NCI-H2029 treated with DMSO at 0.1 percent for 48 hours (cell line): ENCODE measurements at regions not wholly inside any gene's neighbourhood (a gene's known extent, or its start where the extent isn't known, plus 50 kb on each side); places are given as distances from the start of the nearest gene placed in this dataset.

Source experiments
- DNase-seq: peaks from one replicate; lab custom pipeline; 2025; lab: John Stamatoyannopoulos, UW

GRCh38 chr6:165821754-165822153, 158.7 kb upstream of the PDE10A start:
- DNase-seq: no peak

GRCh38 chr6:165820934-165821333, 157.9 kb upstream of the PDE10A start:
- peak; percentile 50 for DNase-seq

GRCh38 chr6:165820407-165820806, 157.4 kb upstream of the PDE10A start:
- peak; percentile 50 for DNase-seq

- no peak for DNase-seq
Observed at GRCh38 chr6:165819394-165819793, 156.4 kb upstream of the PDE10A start.

DNA sequence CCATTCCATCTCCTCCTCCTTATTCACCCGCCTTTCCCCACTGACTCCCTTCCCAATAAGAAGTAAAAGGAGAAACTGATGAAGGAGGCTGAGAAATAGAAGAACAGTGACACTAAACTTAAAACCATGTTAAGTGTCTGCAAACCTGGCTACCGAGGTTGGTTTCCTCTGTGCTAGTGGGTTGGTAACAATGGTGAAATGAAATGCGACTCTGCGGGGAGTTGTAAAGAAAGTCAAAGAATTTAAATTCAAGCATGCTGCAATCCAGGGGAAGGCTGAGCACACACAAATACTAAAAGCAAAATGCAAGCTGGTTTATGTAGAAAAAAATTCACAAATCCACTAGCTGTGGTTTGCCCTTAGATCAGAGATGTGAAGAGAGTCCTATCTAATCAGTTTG, 155.2 kb upstream of the PDE10A start:
- DNase-seq: no peak

DNA sequence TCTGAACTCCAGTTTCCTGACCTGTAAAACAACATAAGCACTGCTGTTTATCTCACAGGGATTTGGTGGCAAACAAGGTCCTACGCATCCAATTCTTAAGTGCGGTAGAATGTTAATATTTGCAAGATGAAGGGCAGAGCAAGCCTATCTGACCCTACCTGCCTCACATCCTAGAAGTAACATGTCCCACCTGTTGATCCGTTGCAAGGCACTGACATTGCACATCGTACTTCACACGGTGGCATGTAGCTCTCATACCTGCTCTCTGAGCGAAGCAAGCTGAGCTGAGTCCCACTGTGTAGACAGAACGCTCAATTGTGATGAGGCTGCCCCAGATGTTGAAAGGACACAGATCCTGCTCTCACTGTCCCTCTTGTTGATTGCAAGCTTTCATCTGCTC, 154.7 kb upstream of the PDE10A start:
- no peak for DNase-seq

GRCh38 chr6:165817148-165817547, 154.1 kb upstream of the PDE10A start:
- DNase-seq: no peak

DNA sequence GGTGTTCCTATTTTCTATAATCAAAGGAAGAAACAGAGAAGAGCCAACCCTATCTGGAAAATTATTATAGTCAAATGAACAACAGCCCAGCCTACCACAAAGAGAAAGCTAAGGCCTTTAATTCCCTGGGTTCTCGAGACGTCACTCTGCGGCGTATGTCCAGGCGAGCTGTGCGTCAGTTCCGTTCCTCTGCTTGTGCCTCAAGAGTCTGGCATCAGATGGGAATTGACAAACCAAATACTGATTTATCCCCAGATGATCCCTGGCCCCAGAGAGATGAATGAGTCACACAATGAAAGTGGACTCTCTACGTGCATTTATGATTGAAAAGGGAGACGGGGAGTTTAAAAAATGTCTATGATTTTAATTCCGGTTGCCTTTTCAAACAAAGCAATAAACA, 151.6 kb upstream of the PDE10A start:
- no peak for DNase-seq

- DNase-seq: no peak
Observed at GRCh38 chr6:165811512-165811911, 148.5 kb upstream of the PDE10A start.

DNA sequence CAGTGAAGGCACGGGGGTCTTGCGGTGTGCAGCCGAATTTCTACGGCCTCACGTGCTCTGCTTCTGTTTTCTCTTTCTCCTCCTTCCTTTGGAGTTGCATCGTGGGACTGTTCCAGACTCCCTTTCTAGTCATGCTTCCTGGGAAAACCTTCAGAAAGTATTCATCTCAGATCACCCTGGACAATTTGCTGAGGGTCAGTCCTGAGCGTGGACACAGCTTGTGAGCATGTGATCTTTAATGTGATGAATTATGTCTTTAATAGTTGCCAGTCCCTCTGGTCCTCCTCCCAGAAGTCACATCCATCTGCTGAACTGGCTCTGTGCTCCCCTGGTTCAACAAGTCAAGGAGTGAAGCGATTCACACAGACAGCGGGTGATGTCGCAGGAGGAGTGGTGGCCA, 145.0 kb upstream of the PDE10A start:
- no peak for DNase-seq

- DNase-seq: no peak
Observed at GRCh38 chr6:165807249-165807960, 144.4 kb upstream of the PDE10A start.

DNA sequence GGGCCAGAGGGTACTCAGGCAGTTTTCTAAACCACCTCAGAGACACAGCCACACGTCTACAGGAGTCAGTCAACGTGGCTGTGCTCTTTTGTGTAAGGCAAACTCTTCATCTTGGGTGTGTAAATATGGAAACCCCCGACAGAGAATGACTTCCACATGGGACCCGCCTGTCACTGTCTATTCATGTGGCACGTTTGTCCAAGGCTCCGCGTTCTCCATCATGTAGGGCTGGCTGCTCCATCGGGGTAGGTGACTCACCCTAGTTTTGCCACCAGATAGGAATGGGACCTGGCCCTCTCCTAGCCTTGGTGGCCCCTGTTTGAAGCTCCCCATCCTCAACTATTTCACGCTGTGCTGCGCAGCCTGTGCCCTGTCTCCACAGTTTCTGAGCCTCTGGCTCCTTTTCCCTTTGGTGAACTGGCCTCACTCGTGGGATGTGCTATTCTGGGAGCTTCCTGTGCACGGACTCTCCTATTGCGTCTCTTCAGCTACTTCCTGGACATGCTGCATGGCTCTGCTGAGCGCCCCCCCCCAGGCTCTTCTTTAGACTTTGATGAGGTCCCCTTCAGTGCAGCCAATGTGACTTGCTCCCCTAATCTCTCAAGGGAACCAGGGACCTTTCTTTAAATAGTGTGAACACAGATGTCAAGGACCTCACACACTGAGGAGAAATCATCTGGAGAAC, 143.2 kb upstream of the PDE10A start:
- no peak for DNase-seq

GRCh38 chr6:165805636-165806035, 142.6 kb upstream of the PDE10A start:
- no peak for DNase-seq

DNA sequence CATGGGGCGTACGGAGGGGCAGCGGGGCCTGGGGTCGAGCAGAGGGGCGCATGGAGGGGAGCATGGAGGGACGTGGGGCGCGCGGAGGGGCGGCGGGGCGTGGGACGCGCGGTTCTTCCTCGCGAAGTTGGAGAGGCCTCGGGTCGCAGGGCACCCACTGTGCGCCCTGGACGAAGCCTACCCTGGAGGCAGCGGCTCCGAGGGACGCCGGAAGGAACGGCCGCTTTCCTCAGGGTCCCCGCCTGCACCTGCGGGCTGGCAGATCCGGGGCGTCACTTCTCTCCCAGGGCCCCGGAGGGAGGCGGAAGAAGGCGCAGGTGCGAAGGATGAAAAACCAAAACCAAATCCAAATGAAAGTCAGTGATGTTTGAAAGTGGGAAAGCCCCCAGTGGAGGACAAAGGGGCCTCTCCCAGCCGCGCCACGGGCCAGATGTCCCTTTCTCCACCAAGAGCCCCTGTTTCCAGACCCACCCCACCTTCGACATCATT, 142.1 kb upstream of the PDE10A start:
- DNase-seq: no peak

GRCh38 chr6:165804331-165805066, 141.5 kb upstream of the PDE10A start:
- no peak for DNase-seq

GRCh38 chr6:165800337-165800736, 137.3 kb upstream of the PDE10A start:
- DNase-seq: no peak

DNA sequence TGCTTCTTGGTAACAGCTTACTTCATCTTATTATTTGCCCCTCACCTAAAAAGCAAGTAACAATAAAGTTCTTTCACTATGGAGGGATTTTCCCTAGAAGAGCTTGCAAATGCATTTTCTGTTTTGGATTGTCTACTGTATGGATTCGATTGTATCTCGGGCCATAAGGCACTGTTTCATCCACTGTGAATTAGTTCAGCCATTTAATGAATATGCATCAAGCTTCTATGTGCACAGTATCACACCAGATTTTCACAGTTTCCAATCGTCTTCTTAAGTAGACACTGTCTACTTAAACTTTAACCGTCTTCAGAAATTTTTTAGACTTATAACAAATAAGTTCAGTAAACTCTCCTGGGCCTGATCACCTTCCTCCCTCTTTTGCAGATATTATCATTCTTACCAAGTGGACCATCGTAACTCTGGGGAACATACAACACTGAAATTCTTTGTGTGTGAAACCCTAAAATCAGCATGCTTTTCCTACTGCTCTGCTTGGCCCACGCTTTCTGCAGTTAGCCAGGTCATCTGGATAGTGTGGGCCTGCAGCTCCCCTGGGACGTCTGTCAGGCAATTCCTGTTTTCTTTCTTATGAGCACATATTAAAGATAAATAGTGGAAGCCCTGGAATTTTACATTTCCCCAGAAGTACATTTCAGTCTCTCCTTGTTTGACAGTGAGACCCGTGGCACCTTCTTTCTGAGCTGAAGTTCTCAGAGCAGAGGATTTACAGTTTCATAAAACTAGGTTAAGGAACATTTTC, 136.5 kb upstream of the PDE10A start:
- DNase-seq: no peak

DNA sequence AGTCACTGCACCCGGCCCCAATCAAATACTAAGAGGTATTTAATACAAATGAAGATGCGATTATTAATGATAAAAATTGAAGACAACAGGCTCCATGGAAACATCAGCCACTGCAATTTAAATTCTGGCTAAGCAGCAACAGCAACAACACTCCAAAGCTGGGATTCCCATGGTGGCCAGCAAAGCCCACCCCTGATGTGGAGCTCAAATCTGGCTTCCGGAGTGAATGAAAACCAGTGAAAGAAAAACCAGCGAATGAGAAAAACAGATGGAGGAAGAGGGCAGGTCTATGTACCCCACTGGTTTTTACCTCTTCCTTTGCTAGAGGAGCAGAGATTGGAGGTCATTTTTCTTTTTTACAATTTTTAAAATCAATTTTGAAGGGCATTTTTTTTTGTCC, 135.9 kb upstream of the PDE10A start:
- no peak for DNase-seq

DNA sequence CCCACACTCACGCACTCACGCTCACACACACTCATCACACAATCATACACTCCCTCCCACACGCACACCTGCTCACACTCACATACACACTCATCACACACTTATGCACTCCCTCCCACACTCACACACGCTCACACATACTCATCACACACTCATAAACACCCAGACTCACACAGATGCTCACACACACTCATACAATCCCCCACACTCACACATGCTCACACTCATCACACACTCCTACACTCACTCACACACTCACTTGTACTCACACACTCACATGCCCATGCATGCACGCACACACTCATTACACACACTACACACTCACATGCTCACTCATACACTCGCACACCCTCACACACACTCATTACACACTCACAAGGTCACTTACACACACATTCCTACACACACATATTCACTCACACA, 131.1 kb upstream of the PDE10A start:
- DNase-seq: no peak

- DNase-seq: no peak
Observed at GRCh38 chr6:165793287-165793825, 130.3 kb upstream of the PDE10A start.

DNA sequence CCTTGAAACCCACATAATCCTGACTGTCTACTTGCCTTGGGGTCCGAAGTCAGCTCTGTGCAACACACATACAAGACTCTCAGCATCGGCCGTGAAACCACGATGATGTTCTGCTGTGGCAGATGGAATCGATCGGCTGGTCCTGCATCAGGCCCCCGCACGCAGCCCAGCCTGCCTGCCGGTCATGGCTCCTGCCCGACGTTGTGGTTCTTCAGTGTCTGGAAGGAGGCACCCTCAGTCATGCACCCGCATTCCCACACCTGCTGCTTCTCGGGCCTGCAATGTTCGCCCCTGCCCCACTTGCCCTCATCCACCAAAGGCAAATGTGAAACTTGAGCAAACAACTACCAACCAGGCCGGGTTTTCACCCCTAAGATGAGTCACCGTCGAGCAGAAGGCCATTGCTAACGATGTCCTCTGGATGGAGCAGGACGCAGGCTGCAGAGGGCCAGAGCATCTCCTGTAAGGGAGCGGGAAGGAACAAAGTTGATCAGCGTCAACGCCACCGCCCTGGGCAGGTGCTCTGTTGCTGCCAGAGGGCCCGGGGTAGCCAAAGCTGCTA, 128.9 kb upstream of the PDE10A start:
- DNase-seq: no peak

GRCh38 chr6:165791306-165791705, 128.3 kb upstream of the PDE10A start:
- no peak for DNase-seq
